Stimulated activated naive CD8-positive, alpha-beta T cell treated with anti-CD3 and anti-CD28 coated beads, Interleukin-15, Interleukin-2, amounts not matched to agents 100 U/mL and 50 U/mL, for 24 hours (primary cell): ENCODE measurements at regions not wholly inside any gene's neighbourhood (a gene's known extent, or its start where the extent isn't known, plus 50 kb on each side); places are given as distances from the start of the nearest gene placed in this dataset.
"Not testable (repeated sequence)": the region's sequence is repeated elsewhere in the genome, so short reads cannot be mapped to it uniquely, and the experiment has no call there.

Source experiments
- ATAC-seq: fragments of 150-1000 bp; cut with Tn5 transposase; one replicate; pipeline ENCODE4 v1.10.0; 2021
- DNase-seq: peaks from one replicate; pipeline ENCODE4 v3.0.0; 2021

- no peak for DNase-seq
- no peak for ATAC-seq
These were observed 50.5 kb upstream of the ADGRG2 start for GRCh38 chrX:19172741-19173140.

DNA sequence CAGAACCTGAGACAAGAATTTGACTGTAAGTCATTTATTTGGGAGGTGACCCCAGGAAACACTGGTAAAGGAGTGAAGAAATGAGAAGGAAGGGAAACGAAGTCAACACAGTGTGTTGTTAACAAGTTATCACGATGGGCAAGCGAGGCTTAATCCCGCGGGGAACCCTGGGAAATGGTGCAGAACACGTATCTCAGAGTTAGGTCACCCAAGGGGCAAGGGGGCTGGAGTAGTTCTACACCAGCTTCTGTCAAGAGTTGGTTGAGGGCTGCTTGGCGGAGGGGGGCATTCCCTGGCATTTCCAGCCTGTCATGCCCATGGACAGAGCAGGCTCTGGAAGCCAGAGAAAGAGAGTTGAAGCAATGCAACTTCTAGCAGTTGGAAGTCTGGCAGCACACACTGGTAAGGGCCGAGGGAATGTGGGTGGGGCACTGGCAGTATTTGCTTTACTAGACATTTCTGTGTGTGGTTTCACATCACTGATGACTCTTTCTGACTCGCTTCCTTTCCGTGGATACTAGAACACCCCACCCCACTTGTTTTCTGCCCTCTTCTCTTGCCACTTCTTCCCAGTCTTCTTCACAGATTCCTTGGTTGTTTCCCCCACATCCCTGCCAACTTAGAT, 52.2 kb upstream of the ADGRG2 start:
- ATAC-seq = no peak
- no peak for DNase-seq

DNA sequence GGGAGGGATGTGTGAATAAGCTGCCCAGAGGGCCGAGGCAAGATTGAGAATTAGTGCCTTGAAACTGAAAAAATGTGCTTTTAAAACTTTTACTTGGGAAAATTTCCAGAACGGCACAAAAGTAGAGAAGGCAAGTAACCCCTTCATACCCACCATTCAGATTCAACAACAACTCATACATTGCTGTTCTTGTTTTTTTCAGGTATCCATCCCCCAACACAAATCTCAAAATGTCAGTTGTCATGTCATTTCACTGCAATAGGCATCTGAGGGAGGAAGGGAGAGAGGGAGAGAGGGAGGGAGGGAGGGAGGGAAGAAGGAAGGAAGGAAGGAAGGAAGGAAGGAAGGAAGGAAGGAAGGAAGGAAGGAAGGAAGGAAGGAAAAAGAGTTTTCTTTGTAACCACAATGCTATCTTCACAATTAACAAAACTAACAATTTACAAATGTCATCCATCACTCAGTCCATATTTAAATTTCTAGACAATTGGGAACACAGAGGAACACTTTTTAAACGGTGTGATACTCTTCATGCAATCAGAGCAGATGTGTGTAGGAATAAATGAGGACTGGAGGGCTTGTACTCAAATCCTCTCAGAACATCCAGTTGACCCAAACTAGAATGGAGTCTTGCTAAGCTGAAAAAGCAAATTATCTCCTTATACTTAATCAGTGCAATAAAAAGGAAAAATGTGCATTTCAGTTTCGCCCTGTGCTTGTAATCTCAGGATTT, 54.8 kb upstream of the ADGRG2 start:
- ATAC-seq = no peak
- no peak for DNase-seq

GRCh38 chrX:19177721-19178120, 55.5 kb upstream of the ADGRG2 start:
- no peak for ATAC-seq

GRCh38 chrX:19178402-19178801, 56.1 kb upstream of the ADGRG2 start:
- no peak for ATAC-seq
- DNase-seq = no peak

More at GRCh38 chrX:19177721-19178120, 55.5 kb upstream of the ADGRG2 start:
- no peak for DNase-seq

- ATAC-seq (no peak), DNase-seq (no peak)
These were observed 57.1 kb upstream of the ADGRG2 start for GRCh38 chrX:19179389-19179788.

GRCh38 chrX:19181345-19181744, 59.1 kb upstream of the ADGRG2 start:
- ATAC-seq = no peak

GRCh38 chrX:19182785-19183184, 60.5 kb upstream of the ADGRG2 start:
- no peak for DNase-seq

More at GRCh38 chrX:19181345-19181744, 59.1 kb upstream of the ADGRG2 start:
- no peak for DNase-seq

DNA sequence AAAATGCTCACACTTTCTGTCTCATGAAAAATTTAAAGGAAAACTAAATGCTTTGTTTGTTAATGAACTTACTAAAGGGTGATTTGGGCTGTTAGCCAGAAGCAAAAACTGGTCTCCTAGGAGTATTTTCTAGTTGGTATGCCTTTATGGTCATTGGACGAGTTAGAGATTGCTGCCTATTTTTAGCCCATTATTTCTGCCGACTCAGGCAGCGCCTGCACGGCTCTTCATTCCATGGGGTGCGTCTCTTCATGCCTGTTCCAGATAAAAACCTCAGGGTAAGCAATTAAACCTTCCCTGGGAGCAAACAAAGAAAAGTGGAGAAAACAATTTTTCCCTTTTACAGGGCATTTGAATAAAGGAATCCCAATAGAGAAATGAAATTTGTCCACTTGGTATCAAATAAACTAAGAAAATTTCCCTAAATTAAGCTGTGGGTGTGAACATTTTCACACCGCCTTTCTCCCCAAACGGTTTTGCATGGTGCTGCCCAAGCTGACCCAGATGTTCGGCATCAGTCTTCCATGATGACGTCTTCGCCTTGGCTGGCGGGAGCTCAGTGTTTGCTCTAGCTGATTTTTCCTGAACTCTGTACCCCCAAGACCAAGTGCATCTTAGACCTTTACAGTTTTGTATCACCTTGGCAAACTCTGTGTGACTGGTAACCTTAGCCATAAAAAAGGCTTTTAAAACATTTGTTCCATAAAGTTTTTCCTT, 61.7 kb upstream of the ADGRG2 start:
- DNase-seq = no peak
- no peak for ATAC-seq

More at GRCh38 chrX:19182785-19183184, 60.5 kb upstream of the ADGRG2 start:
- no peak for ATAC-seq

DNA sequence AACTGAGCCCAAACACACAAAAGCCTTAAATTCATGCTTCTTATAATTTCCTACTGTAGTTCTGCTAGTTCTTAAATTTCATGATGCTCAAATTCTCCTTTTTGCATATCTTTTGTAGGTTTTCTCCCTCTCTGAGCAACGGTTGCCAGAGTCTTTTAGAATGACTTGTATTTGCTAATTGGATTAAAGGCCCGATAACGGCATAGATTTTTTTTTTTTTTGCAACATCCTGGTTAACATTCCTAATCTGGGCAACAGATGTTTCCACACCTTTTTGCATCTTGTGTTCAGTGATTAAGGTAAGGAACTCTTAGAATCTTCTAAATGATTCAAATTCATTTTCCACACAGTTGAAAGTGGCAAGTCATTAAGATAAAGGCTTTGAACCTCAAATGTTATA, 66.3 kb upstream of the ADGRG2 start:
- ATAC-seq (no peak), DNase-seq (no peak)

GRCh38 chrX:19190902-19191301, 68.6 kb upstream of the ADGRG2 start:
- no peak for DNase-seq
- ATAC-seq = no peak

DNA sequence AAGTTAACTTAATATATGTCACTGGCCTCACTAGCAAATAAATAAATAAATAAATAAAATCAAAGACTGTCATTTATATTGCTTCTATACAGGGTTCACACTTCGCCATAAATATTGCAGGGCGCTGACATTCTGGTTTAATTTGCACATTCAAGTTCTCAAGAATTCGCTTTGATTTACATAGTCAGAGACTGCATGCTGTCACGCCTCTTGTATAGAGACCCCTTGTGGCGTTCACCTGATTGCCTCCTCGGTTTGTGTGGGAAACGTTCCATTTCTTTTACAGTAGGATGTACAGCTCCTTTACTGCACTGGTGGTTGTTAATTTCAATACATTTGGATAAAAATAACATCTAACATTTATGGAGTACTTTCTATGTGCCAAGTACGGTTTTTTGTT, 71.3 kb upstream of the ADGRG2 start:
- ATAC-seq (no peak), DNase-seq (no peak)

GRCh38 chrX:19194285-19195242, 72.3 kb upstream of the ADGRG2 start:
- no peak for DNase-seq
- ATAC-seq = no peak

DNA sequence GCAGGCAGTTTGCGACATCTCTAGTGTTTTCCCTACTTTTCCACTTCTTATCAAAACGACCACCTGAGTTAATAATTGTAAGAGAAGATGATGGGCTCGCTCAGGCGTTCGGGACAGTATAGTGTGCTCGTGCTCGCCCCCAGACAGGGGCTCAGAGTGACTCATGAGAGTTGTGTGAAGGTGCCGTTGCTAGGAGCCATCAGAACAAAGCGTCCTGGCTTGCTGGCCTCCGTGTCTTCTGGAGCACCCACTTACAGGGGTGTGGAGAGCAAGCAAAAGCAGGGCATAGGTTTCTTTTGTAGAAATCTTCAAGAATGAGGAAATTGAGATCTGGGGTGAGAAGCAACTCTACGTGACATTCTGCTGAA, 73.0 kb upstream of the ADGRG2 start:
- no peak for DNase-seq
- no peak for ATAC-seq

GRCh38 chrX:19198473-19198872, 76.2 kb upstream of the ADGRG2 start:
- DNase-seq = no peak
- ATAC-seq = no peak

- DNase-seq (no peak), ATAC-seq (no peak)
These were observed 79.9 kb upstream of the ADGRG2 start for GRCh38 chrX:19202171-19202570.

DNA sequence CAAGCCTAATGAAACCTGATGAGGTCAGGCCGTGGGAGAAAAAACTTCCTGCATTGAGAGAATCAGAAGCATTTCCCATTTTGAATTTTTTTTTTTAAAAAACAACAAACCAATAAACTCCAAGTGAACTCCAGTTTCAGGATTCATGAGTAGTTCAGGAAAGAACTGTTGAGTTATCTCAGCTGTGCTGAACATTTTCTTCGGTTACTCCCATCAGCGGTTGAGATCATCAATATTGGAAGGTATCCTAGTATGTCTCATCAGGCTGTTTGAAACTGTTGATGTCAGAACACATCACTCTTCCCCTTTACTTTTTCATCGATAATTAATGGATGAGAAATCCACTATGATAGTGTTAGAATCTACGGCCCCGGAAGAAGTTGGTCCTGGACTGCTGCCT, 82.4 kb upstream of the ADGRG2 start:
- ATAC-seq = no peak

DNA sequence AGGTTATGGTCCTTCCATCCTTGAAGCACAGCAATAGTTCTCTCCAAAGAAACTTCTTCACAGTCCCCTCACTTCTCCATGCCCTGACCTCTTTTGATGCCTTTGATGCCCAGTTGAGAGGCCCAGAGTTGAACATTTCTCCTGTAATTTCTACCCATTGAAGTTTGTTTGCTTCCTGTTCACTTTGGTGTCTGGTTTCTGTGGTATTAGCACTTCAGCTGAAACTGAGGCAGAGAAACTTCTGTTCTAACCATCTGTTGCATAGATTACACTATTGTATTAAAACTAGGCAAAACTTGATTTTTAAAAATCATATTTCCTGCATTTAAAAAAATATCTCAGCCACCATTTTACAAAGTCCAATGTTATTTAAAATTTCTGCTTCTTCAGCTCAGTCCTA, 89.8 kb upstream of the ADGRG2 start:
- DNase-seq (no peak), ATAC-seq (no peak)

More for the DNA sequence above, 82.4 kb upstream of the ADGRG2 start:
- no peak for DNase-seq

DNA sequence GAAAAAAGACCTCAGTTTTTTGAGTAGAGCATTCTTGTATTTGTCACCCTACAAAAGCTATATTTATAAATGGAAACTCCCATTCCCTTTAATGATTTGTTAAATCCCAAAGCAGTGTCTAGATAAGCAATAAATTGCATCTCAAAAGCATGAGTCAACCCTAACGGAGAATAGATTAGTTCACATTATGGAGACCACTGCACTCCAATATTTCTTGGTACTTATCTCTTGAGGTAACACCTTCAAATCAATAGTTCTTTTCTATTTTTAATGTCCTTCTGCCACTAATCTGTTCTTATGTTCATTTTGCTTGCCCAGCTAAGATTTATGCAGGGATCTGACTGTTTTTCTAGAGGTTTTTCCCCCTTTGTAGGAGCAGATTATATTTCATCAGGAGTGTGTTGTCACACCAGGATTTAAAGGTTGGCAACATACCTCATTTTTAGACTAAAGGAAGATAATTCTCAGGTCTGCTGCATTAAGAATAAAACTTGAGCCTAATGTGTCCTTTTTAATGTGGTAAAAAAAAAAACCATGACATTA, 91.4 kb upstream of the ADGRG2 start:
- ATAC-seq = no peak
- DNase-seq = no peak

GRCh38 chrX:19214311-19214710, 92.0 kb upstream of the ADGRG2 start:
- no peak for ATAC-seq
- no peak for DNase-seq

- ATAC-seq (no peak), DNase-seq (no peak)
These were observed 103.6 kb upstream of the ADGRG2 start for GRCh38 chrX:19225909-19226308.

GRCh38 chrX:19229896-19230295, 107.6 kb upstream of the ADGRG2 start:
- ATAC-seq, DNase-seq: not testable (repeated sequence)
